CD4-positive, alpha-beta T cell treated with Interleukin-4 for 4 hours (primary cell): ENCODE measurements at regions not wholly inside any gene's neighbourhood (a gene's known extent, or its start where the extent isn't known, plus 50 kb on each side); places are given as distances from the start of the nearest gene placed in this dataset.

Source experiments
- DNase-seq: peaks from one replicate; pipeline ENCODE4 v3.0.0-alpha.2; 2020

DNA sequence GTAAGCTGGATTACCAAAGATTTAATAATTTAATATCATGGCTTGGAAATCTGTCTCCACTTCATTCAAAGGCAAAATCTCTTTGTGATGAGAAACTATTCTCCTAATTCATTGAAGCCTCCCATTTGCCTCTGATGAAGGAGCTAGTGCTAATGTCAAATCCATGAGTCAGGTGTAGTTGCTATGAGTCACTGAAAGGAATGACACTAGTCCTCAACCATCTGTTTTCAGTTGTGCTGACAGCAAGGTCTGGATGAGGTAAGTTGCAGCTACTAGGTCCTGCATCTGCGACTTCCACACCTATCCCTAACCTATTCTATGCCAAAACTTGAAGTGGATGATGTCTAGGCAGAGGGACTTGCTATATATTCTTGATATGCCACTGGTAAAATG lies 324.0 kb upstream of the UBE2E3 start:
- no peak for DNase-seq

GRCh38 chr2:180655842-180656454 lies 324.5 kb upstream of the UBE2E3 start:
- DNase-seq, result no peak

GRCh38 chr2:180655393-180655792 lies 325.0 kb upstream of the UBE2E3 start:
- DNase-seq, result no peak

GRCh38 chr2:180653481-180653880 lies 326.9 kb upstream of the UBE2E3 start:
- no peak for DNase-seq

DNA sequence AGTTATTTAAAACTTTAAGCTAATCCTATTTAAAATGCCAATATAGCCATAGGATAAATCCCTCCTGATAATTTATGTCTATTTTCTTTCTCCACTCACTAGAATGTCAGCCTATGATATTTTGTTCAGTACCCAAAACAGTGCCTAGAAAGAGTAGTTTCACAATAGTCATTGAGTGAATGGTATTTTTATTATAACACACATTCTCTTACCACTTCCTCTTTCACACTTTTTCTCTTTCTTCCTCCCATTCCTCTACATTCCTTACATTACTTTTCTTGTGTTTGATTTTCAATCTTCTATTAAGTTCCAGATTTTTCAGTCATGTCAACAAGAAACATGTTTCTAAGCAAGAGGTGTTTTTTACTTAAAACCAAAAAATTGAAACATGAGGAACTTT lies 327.6 kb upstream of the UBE2E3 start:
- DNase-seq, result no peak

GRCh38 chr2:180651596-180651995 lies 328.8 kb upstream of the UBE2E3 start:
- DNase-seq, result no peak

DNA sequence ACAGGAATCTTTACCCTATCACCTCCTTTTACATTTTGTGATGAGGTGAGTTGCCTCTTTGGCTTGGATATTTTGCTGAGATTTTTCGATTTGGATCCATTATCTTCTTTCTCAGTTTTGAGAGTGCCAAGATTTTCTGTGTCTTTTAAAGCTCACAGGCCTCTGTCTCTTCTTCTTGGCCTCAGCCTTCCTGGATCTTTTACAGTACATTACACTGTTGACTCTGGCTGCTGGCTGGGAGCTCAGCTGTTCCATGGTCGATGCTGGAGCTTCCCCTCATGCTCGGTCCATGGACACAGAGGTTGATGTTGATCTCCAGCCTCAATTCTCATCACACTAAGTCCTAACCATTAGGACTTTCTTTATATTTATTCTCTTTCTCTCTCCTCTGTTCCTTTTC lies 332.8 kb upstream of the UBE2E3 start:
- DNase-seq, result no peak

DNA sequence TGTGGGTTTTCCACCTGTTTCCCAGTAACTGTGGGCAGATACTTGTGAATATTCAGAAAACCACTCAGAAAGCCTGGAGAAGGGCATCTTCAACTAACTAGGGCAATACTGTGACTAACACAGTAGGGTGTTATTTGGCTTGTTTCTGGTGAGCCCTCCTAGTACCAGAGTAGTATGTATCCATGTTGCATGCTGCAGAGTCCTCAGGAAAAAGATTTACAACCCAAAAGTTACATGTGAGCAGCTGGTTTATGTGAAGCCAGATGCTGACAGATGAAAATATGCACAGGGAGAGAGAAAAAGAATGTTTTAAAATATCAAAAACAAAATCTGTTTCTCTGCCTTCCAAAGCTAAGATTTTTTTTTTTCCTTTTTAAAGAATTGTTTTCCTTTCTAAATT lies 333.2 kb upstream of the UBE2E3 start:
- no peak for DNase-seq

DNA sequence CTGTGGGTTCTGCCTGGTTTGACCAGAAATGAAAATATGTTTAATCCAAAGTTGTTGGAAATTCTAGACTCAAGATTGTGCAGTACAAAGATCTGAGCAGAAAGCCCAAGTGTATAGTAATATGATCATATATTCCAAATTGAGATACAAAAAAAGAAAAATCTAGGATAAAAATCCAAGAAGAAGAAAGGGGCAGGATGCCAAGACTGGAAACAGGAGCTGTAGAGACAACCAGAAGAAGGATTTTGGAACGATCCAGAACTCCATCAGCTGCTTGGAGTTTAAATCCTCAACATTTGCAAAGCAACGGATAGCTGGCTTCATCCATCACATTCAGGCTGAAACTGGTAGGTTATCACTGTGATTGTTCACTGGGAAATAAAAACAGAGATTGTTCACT lies 333.6 kb upstream of the UBE2E3 start:
- DNase-seq, result no peak

- no peak for DNase-seq
These were observed 335.7 kb upstream of the UBE2E3 start for GRCh38 chr2:180644709-180645108.

GRCh38 chr2:180630756-180631155 lies 349.6 kb upstream of the UBE2E3 start:
- no peak for DNase-seq

- DNase-seq, result no peak
These were observed 355.2 kb upstream of the UBE2E3 start for GRCh38 chr2:180625006-180625844.

GRCh38 chr2:180621941-180622918 lies 358.2 kb upstream of the UBE2E3 start:
- DNase-seq, result no peak

- DNase-seq, result no peak
These were observed 359.0 kb upstream of the UBE2E3 start for GRCh38 chr2:180621366-180621765.

- no peak for DNase-seq
These were observed 361.8 kb upstream of the UBE2E3 start for GRCh38 chr2:180618570-180618969.

DNA sequence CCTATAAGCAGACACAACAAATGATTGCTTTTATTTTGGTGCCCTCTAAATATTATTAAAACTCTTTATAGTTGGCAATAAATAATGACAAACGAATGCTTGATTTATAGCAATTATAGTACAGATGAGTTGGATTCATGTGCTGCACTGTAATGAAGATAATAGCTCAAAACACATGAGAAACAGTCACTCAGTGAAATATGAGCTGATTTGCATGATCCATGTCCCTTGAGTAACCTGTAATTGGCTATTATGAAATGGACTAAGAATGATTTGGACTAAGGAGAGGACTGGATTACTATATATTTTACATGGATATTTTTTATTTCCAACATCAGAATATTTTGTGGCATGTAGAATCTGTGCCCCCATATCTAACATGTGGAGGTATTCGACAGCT lies 365.6 kb upstream of the UBE2E3 start:
- no peak for DNase-seq

GRCh38 chr2:180609626-180610340 lies 370.6 kb upstream of the UBE2E3 start:
- DNase-seq, result no peak

DNA sequence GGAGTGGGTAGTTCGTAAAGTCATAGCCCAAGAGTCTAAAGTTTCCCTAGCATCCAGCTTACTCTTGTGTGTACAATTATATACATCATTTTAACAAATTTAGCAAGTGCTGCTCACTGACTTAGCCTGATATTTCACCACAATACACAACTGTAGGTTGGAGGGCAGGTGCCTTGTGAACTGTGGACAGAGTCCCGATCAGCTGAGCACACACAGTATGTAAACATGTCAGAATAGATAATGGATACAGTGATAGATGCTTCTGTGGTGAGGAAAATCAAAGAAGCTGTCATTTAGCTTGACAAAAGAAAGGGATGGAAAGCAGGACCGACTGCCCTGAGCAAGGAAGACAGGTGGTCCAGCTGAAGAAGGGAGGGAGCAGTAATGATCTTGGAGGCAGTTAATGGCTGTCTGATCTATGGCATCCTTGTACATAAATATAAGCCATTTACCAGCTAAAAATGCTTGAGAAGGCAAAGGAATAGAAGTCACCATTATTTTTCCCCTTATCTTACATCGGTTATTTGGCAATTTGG lies 372.8 kb upstream of the UBE2E3 start:
- no peak for DNase-seq

- DNase-seq, result no peak
These were observed 376.3 kb upstream of the UBE2E3 start for GRCh38 chr2:180604077-180604476.

DNA sequence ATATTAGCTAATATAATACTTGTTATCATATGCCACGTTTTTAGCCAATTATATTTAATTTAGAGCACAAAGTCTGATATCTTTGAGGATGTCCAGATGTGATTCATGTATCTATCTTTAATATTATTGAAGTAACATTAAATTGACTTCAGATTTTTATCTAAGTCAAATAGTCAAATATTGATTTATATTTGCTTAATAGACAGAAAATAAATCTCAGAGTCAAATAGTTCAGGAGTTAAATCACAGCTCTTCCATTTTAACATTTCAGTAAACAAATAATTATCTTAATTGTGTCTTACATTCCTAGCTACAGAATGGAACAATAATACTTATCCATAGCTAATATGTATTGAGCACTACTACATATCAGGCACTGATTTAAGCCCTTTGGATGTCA lies 379.4 kb upstream of the UBE2E3 start:
- no peak for DNase-seq

- no peak for DNase-seq
These were observed 380.6 kb upstream of the UBE2E3 start for GRCh38 chr2:180599804-180600203.

DNA sequence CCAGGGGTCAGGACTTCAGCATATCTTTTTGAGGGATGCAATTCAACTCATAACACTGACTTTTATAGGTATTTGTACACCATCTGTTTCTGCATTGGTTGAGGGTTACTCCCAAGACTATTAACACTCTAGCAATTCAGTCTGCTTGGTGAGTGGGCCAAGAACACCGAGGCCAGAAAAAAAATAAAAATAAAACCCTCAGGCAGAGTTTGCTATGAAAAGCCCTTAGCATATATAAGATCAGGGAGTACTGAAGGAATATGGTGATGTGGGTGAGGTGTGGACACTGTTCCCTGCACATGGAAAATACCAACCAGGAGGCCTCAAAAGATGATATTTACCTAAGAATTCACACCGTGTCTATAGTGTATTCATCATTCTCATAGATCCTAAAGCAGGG lies 383.2 kb upstream of the UBE2E3 start:
- no peak for DNase-seq

GRCh38 chr2:180596453-180596852 lies 384.0 kb upstream of the UBE2E3 start:
- no peak for DNase-seq
